CD14-positive monocyte (primary cell): ENCODE measurements at regions not wholly inside any gene's neighbourhood (a gene's known extent, or its start where the extent isn't known, plus 50 kb on each side); places are given as distances from the start of the nearest gene placed in this dataset.

Experiments used
- DNase-seq, 3 donors: peaks; one replicate each; pipeline ENCODE4 v3.0.0-alpha.2; 2011 to 2022
- H2AFZ ChIP-seq: 2 replicates; pipeline ENCODE4 v1.6.0; 2012; ENCODE audit warnings: mild to moderate bottlenecking, low read depth, low read length, inconsistent platforms; ENCODE audit not compliant: insufficient read depth, poor library complexity, severe bottlenecking
- H3K27ac ChIP-seq, 2 donors: 1 replicate in 1 of 2; 2 replicates in 1 of 2; pipeline ENCODE4 v1.5.1; 2012 to 2013; ENCODE audit warnings: low read length in 2 of 2, control low read depth in 1 of 2, inconsistent platforms in 1 of 2, low read depth in 1 of 2, mild to moderate bottlenecking in 1 of 2
- H3K27me3 ChIP-seq, 2 donors: one replicate each; pipeline versions ENCODE4 v1.6.0 to v1.6.1; 2011 to 2013; ENCODE audit warnings: low read length in 2 of 2; ENCODE audit not compliant: control insufficient read depth in 2 of 2, insufficient read depth in 2 of 2
- H3K36me3 ChIP-seq, 2 donors: replicated peaks in 1 of 2; 1 replicate in 1 of 2; 2 replicates in 1 of 2; pipeline versions ENCODE4 v1.5.1 to v1.6.1; 2012 to 2013; ENCODE audit warnings: low read length in 2 of 2, control low read depth in 1 of 2, inconsistent platforms in 1 of 2, mild to moderate bottlenecking in 1 of 2; ENCODE audit not compliant: insufficient read depth in 2 of 2, control insufficient read depth in 1 of 2
- H3K4me1 ChIP-seq, 2 donors: 1 replicate in 1 of 2; 2 replicates in 1 of 2; pipeline versions ENCODE4 v1.5.1 to v1.6.1; 2012 to 2013; ENCODE audit warnings: low read length in 2 of 2, control low read depth in 1 of 2, inconsistent platforms in 1 of 2, mild to moderate bottlenecking in 1 of 2, moderate library complexity in 1 of 2; ENCODE audit not compliant: insufficient read depth in 2 of 2, control insufficient read depth in 1 of 2
- H3K4me2 ChIP-seq: replicated peaks from 2 replicates; pipeline ENCODE3; 2012; ENCODE audit warnings: low read length, moderate library complexity, mild to moderate bottlenecking; ENCODE audit not compliant: poor library complexity, severe bottlenecking; ENCODE audit errors: extremely low read depth
- H3K4me3 ChIP-seq, 3 experiments: fragments of 200-600 bp in 1 of 3; sonication (generic) in 1 of 3; replicated peaks in 1 of 3; 1 replicate in 2 of 3; 2 replicates in 1 of 3; pipeline ENCODE4 v1.5.1; 2011 to 2013; ENCODE audit warnings: low read length in 3 of 3, mild to moderate bottlenecking in 3 of 3, control low read depth in 2 of 3, low read depth in 2 of 3, inconsistent platforms in 1 of 3, moderate library complexity in 1 of 3
- H3K79me2 ChIP-seq: 2 replicates; pipeline ENCODE4 v1.6.0; 2012; ENCODE audit warnings: mild to moderate bottlenecking, control low read depth, inconsistent platforms, low read length, moderate library complexity; ENCODE audit not compliant: insufficient read depth
- H3K9ac ChIP-seq: 2 replicates; pipeline ENCODE4 v1.6.0; 2017; ENCODE audit warnings: low read length, mild to moderate bottlenecking; ENCODE audit not compliant: insufficient read depth, poor library complexity, severe bottlenecking
- H3K9me3 ChIP-seq, 2 donors: replicated peaks in 1 of 2; 1 replicate in 1 of 2; 2 replicates in 1 of 2; pipeline versions ENCODE4 v1.5.1 to v1.6.1; 2012 to 2013; ENCODE audit warnings: low read length in 2 of 2, control low read depth in 1 of 2; ENCODE audit not compliant: control insufficient read depth in 1 of 2, insufficient read depth in 1 of 2
- H4K20me1 ChIP-seq: 2 replicates; pipeline ENCODE4 v1.6.0; 2012; ENCODE audit warnings: mild to moderate bottlenecking, low read length, control low read depth, moderate library complexity; ENCODE audit not compliant: insufficient read depth
- H3K27ac Mint-ChIP-seq, 7 donors: one replicate each; pipeline ENCODE4 v1.8.0; 2020; ENCODE audit warnings: mild to moderate bottlenecking in 7 of 7, mixed read lengths in 7 of 7, moderate library complexity in 6 of 7, inconsistent platforms in 2 of 7
- H3K27me3 Mint-ChIP-seq, 3 donors: one replicate each; pipeline ENCODE4 v1.8.0; 2021 to 2022; ENCODE audit warnings: low read depth in 3 of 3, mild to moderate bottlenecking in 3 of 3, mixed read lengths in 3 of 3, moderate library complexity in 3 of 3, inconsistent platforms in 1 of 3
- H3K36me3 Mint-ChIP-seq, 2 donors: one replicate each; pipeline ENCODE4 v1.8.0; 2020; ENCODE audit warnings: mixed read lengths in 2 of 2, inconsistent platforms in 1 of 2, mild to moderate bottlenecking in 1 of 2
- H3K4me1 Mint-ChIP-seq: one replicate; pipeline ENCODE4 v1.8.0; 2020; ENCODE audit warnings: mild to moderate bottlenecking, mixed read lengths
- H3K4me3 Mint-ChIP-seq, 2 donors: one replicate each; pipeline ENCODE4 v1.8.0; 2020; ENCODE audit warnings: mild to moderate bottlenecking in 2 of 2, mixed read lengths in 2 of 2, moderate library complexity in 1 of 2
- H3K9me3 Mint-ChIP-seq, 7 donors: one replicate each; pipeline ENCODE4 v1.8.0; 2020 to 2022; ENCODE audit warnings: mixed read lengths in 7 of 7, mild to moderate bottlenecking in 6 of 7, moderate library complexity in 6 of 7, inconsistent platforms in 2 of 7
- CTCF ChIP-seq: fragments of 200-600 bp; IDR thresholded peaks from one replicate; pipeline ENCODE4 v1.8.0; 2022; ENCODE audit warnings: antibody characterized with exemption, mild to moderate bottlenecking
- WGBS: methylation state at CpG from one replicate; pipeline ENCODE4 v1.1.5; 2013; ENCODE audit warnings: missing lambda C conversion rate; ENCODE audit not compliant: insufficient coverage; 5-methylcytosine and 5-hydroxymethylcytosine counted together
- intact Hi-C, 2 donors: fragments of 100-400 bp; cut with micrococcal nuclease; formaldehyde crosslinking; loops; one replicate each; pipeline versions ENCODE4 v1.15.0 to v1.15.1; 2023

DNA sequence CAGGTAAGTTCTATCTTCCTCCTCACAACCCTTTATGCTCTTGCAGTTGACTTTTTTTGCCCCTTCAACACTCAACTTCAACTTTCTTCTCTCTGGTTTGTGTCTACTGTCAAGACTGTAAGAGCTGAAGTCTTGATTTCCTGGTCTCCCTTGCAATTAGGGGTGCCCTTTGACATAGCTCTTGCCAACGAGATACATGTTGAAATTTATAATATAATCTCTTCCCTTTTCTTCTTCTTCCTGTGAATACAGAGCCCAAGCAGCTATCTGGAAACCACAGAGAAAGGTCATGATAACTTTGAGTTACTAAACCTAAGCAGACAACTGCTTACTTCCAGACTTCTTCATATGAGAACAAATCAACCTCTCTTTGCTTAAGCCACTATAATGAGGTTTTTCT lies 163.5 kb downstream of the MC4R start:
- no peaks in the 10 kb centered on the region for H3K36me3 Mint-ChIP-seq
- H3K27ac Mint-ChIP-seq: no peak overlapping the region
- no peak for TF ChIP-seq CTCF
- no peak for DNase-seq
- H3K27ac ChIP-seq: no peak overlapping the region
- no peaks in the 10 kb centered on the region for H3K36me3 ChIP-seq
- no peaks in the 10 kb centered on the region for H4K20me1 ChIP-seq
- no peaks in the 10 kb centered on the region for H3K4me1 ChIP-seq
- H3K9me3 Mint-ChIP-seq: peaks cover 0 to 4% (median 0%) of the 10 kb centered on the region in 7 donors
- H3K4me3 ChIP-seq: no peak overlapping the region
- H3K4me2 ChIP-seq: no peak overlapping the region
- H3K4me3 Mint-ChIP-seq: no peak overlapping the region
- intact Hi-C loops: no loop called here
- no peaks in the 10 kb centered on the region for H3K27me3 Mint-ChIP-seq
- H3K4me1 Mint-ChIP-seq: no peaks in the 10 kb centered on the region
- no peaks in the 10 kb centered on the region for H3K9me3 ChIP-seq
- no peak overlapping the region for H2AFZ ChIP-seq
- no peaks in the 10 kb centered on the region for H3K79me2 ChIP-seq
- H3K9ac ChIP-seq: no peak overlapping the region
- no CpG with 5 or more reads among the region's 1 CpG for WGBS
- H3K27me3 ChIP-seq: no peaks in the 10 kb centered on the region

- intact Hi-C loops: no loop called here
- 8% methylated on average over 1 of the region's 1 CpG for WGBS
- no peak overlapping the region for H3K4me3 Mint-ChIP-seq
- H3K9ac ChIP-seq: no peak overlapping the region
- no peak for TF ChIP-seq CTCF
- H3K27me3 ChIP-seq: no peaks in the 10 kb centered on the region
- H3K4me2 ChIP-seq: no peak overlapping the region
- H3K36me3 Mint-ChIP-seq: no peaks in the 10 kb centered on the region
- no peaks in the 10 kb centered on the region for H3K36me3 ChIP-seq
- H3K27ac ChIP-seq: no peak overlapping the region
- no peaks in the 10 kb centered on the region for H4K20me1 ChIP-seq
- peaks cover 3% of the 10 kb centered on the region for H3K4me1 Mint-ChIP-seq
- no peaks in the 10 kb centered on the region for H3K4me1 ChIP-seq
- no peak overlapping the region for H3K27ac Mint-ChIP-seq
- peaks cover 0 to 2% (median 0%) of the 10 kb centered on the region in 3 donors for H3K27me3 Mint-ChIP-seq
- no peak overlapping the region for H3K4me3 ChIP-seq
- no peaks in the 10 kb centered on the region for H3K9me3 ChIP-seq
- no peak for DNase-seq
- no peak overlapping the region for H2AFZ ChIP-seq
- peaks cover 0 to 3% (median 0%) of the 10 kb centered on the region in 7 donors for H3K9me3 Mint-ChIP-seq
- H3K79me2 ChIP-seq: no peaks in the 10 kb centered on the region
Measured at GRCh38 chr18:60202708-60203107, 169.9 kb downstream of the MC4R start.
